GM19372 (cell line): ENCODE measurements at regions not wholly inside any gene's neighbourhood (a gene's known extent, or its start where the extent isn't known, plus 50 kb on each side); places are given as distances from the start of the nearest gene placed in this dataset.

Source experiments
- ATAC-seq: cut with Tn5 transposase; IDR thresholded peaks from one replicate; pipeline ENCODE4 v1.9.1; 2021; ENCODE audit warnings: mild to moderate bottlenecking, low read depth, moderate library complexity; ENCODE audit not compliant: unreplicated experiment

DNA sequence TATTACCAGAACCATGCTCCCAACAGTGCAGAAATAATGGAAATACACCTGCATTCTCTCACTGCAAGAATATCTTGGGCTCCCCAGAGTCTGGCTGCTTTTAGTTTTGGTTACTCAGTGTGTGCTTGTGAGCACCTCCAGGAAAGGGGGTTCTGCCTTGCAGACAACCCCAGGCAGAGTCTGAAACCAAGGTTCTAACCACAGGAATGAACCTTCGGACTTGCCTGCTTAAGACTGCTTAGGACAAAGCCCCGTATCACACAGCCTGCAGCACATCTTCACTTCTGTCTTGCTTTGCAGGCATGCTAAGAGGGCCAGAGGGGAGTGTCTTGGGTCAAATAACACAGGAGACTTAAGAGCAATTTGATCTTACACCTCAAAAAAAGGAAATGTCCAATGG lies 94.8 kb upstream of the SPATA31C2 start:
- no peak for ATAC-seq

DNA sequence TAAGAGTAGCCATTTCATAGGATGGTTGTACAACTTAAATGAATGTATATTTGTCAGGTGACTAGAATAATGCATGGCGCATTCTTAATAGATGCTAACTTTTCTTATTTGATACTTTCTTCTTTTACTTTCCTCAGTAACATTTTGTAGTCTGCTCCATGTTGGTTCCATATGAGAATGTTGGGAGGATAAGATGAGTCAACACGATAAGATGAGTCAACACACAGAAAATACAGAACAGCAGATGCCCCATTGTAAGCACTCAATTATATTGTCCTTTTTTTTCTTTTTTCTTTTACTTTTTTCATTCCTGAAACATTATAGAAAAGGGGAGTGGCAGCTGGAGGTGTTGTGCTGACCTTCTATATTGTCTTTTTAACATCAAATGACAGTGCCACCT lies 92.3 kb upstream of the SPATA31C2 start:
- no peak for ATAC-seq

DNA sequence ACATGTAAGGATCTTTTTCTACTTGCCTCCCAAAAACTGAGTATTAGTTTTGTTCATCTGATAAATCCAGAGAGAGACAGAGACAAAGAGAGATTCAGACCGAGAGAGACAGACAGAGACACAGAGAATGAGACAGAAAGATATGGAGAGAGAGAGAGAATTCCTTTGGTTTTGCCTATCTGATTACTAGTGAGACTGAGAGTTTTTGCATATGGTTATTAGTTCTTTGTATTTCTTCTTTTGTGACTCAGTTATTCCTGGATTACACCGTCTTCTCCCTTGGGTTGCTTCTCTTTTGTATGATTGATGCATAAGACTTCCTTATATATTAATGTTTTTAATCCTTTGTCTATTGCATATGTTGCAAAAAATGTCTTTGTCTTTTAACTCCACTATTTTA lies 91.2 kb upstream of the SPATA31C2 start:
- ATAC-seq, result no peak

DNA sequence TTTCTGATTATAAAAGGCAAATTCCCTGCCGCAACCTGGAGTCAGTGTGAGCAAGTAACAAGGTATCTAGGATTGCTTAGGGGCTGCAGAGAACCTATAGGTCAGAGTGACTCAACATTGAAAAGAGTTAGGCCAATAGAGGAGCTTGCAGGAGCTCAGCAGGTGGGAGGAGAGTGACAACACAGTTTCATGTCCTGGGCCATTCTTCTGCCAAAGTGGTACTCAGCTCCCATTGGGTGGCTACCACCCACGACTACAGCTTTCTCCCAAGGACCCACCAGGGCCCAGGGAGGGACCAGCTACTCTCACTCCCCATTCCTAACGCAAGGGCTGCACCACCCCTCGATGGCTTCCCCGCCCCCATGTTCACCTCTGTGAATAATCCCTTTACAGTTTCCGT lies 86.7 kb upstream of the SPATA31C2 start:
- no peak for ATAC-seq

DNA sequence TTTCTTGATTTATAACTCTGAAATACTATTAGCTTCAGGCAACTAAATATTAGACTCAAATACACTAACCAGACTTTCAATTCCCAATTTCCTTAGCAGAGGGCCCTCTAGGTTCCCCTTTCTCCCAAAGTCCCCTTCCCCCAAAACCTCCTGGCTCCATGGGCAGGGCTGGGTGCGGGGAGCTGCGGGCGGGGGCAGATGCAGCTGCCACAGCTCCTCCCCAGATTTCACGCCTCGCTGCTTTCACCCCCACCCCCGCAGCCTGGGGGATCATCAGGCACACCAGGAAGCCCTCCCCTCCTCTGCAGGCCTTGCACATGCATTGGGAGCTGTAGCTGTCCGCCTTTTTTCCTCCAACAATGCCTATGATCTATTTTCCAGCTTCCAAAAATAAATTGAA lies 82.8 kb upstream of the SPATA31C2 start:
- no peak for ATAC-seq

DNA sequence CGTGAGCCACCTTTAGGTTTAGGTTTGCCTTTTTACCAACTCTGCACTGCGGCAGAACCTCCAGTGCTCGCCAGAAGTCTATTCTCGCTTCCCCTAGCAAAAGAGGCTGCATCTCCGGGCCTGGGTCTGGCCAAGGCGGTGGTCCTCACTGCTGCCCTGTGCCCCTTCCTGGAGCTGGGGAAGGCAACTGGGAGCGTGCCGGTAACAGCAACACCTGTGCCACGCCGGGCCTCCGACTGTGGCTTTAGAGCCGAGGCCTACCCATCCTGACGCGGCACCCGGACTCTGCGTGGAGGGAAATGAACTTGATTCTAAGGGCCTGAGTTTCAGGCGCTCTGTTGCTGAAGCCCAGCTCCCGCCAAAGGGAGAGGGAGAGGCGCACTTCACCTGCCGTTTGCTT lies 82.4 kb upstream of the SPATA31C2 start:
- no peak for ATAC-seq

DNA sequence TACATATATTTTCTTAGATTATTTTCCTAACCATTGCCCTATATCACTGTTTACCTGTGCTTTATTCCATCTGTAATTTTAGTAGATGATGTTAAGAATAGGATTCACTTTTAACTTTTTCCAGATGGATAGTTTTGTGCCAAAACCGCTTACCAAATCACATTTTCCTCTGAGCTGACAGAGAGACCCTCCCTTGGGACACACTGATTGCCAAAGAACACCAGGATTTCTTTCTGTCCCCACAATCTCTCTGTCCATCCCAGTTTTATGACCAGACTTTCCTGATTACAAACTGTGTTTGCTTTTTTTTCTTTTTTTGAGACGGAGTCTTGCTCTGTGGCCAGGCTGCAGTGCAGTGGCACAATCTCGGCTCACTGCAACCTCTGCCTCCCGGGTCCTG lies 81.3 kb upstream of the SPATA31C2 start:
- ATAC-seq, result no peak

DNA sequence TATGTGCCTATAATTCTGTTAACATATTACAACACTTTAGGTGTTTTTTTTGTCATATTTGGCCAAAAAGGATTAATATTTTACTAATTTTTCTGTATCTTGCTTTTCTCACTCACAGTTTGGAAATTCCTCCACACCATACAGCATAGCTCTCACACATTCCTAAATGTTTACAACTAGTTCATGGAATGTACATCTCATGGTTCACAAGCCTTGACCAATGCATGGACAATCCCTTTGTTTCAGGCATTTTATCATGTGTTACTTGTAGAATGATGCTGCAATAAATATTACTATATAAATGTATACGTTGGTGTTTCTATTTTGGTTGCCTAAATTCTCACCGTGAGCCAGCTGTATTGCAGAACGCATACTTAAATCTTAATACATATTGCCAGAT lies 80.5 kb upstream of the SPATA31C2 start:
- ATAC-seq, result no peak

DNA sequence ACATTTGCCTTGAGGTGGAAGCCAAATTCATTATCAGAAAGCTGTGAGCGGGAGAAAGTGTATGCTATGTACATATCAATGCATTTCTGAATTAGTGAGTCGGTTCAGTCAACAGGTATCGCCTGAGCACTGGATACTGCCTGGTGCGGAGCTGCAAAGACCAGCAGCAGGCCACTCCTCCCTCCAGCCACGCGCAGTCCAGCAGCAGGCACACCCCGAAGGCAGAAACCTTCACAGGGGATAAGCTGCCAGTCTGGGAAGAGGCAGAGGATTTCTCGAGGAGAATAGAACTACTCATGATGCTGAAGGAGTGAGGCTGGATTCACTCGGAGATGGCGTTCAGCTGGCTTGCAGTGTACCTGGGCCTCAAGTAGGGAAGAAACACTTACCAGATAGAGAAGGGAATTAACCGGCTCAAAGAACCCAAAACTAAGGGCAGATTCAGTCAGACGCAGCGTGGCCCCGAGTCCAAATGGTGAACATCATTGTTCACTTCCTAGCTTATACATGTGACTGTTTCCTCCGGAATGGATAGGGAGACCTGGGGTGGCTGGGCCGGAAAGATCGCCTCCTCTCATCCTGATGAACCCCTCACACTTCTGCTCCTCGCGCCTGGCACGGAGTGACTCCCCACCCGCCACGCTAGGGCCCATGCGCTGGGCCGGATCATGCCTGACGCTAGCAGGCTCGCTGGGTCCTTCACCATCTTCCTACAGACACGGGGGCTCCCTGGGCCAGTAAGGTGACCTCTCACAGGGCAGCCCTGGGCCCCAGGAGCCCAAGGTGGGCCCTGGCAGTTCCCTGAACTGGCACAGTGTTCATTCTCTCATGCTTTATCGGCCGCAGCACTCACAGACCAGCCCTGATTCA lies 78.1 kb upstream of the SPATA31C2 start:
- ATAC-seq, result no peak

DNA sequence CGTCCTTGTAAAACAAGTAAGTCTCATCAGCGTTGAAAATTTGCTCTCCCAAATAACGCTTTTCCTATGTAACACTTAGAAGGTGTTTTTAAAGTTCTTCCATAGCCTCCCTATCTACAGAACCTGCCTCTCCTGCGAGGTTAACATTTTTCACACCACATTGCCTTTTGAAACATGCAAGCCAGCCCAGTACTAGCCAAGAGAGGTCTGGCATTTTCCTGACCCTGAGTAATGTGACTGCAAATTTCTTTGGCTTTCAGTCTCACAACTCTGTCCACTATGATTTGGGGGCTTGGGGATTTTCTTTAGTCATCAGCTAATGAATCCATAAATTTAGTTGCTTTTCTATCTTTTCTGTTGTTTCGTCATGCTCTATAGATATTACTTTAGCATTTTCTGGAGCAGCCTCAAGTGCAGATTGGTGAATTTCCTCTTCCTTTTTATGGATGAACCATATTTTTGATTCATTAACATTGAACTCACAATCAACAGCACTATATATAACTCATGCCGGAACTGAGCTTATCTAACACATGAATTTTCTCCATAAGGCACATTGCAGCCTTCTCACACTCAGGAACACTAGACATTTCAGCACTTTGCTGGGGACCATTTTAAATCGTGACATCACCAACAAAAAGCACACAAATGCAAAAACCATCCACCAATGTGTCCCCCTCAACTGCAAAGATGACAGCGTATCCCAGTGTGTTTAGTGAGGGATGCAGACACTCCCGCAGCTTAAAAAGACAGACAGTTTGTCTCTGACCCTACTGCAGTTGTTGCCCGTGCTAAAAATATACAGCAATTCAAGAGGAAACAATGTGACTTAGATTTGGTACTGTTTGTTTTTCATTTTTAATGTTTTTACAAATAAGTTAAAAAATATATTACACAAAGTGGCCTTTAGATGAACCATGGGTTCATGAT lies 77.2 kb upstream of the SPATA31C2 start:
- ATAC-seq, result no peak

DNA sequence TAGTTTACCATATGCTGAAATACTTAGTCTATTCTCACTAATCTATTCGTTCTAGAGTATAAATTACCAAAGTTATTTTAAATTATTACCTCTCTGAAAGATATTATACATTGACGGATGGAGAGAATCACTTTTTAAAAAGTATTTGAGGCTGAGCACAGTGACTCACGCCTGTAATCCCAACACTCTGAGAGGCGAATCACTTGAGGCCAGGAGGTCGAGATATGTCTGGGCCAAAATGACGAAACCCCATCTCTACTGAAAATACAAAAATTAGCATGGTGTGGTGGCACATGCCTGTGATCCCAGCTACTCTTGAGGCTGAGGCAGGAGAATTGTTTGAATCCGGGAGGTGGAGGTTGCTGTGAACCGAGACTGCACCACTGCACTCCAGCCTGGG lies 64.0 kb upstream of the SPATA31C2 start:
- ATAC-seq, result no peak

DNA sequence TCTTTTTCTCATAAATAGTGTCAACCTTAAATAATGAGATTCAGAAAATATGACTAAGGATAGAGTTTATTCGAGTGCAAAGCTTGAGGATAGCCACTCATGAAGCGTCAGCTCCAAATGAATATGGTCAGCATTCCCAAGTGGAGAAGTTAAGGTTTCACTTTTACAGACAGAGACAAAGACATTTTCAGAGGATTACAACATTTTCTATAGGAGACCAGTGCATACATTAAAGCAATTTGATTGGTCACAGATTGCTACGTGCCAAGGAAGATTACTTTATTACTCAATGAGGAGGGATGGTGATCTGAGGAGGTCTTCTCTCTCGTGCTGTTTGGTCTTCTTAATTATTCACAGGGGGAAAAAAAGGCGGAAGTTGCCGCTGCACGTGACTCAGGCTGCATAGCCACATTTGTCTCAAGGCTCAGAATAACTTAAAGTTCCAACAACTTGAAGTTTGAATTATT lies 60.1 kb upstream of the SPATA31C2 start:
- no peak for ATAC-seq

DNA sequence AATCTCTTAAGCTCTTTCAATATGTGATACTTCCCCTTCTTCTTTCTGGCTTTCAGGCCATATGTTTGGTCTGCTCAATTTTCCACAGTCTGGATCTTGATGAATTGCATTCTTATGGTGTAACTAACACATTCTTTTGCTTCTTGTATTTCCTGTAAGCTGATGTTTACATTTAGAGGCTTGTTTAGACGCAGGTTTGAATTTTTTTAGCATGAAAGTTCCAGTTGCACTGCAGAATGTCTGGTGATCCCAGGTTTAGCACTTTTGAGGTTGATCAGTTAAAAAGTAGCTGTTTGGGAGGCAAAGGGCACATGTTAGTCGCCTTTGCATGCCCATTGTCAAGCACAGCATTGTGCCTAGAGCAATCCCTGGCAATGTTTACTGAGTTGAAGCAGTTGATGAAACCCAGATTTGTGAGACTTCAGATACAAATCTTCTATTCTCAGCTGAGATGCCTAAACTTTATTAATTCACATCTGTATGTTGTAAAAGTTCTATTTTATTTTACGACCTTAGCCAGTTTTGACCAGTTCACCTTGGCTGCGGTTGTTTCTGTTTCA lies 59.6 kb upstream of the SPATA31C2 start:
- no peak for ATAC-seq

DNA sequence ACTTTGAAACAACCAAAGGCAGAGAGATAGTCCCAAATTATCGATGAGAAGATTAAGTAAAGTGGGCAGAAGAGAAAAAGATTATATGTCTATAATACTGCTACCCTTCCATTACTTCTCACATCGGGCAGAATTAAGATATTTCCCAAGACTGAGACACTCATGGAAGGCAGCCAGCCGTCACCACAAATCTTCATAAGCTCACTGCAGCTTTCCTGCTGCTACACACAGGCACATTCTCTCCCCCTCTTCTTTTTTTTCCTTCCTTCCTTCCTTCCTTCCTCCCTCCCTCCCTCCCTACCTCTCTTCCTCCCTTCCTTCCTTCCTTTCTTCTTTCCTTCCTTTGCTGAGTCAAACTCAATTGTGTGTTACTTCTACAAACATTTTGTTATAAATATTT lies 58.7 kb upstream of the SPATA31C2 start:
- no peak for ATAC-seq

DNA sequence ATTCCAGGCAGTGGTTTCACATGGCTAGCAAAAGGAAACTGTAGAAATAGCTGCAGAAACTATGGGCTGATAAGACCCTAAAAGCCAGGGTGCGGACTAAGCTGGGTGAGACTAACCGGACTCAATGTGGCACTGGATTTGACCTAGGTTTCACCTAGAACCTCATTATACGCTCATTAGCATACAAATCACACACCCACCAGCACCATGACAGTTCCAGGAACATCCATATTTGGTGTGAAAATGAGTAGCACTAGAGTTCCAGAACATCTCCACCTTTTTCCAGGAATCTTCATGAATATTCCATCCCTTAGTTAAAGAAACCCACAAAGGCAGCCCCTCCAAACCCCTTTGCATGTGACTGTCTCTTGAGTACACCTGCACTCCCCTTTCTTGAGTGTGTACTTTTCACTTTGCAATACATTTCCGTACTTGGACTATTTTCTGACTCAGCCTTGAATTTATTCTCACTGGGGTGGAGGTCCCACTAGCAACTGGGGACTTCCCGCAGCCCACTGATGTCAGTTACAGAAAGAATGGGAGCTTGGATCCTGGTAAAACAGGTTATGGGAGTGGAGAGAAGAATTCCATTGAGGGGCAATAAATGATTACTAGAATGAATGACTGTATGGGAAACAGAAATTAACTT lies 58.0 kb upstream of the SPATA31C2 start:
- no peak for ATAC-seq

DNA sequence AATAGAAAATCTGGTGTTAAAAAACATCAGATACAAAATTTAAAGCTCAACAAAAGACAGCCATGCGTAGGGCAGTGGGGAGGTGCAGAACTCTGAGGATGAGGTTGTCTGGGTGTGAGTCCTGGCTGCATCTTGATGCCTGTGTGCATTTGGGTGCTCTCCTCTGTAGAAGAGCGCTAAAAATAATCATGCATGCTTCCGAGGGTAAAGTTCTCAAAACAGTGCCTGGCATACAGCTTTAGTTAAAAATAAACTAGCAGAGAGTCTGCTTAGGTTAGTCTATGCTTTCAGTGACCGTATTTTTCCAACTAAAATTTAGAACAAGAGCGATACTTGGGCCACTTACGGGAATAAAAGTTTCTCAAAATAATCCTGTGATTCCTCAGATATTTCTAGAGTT lies 55.5 kb upstream of the SPATA31C2 start:
- no peak for ATAC-seq

DNA sequence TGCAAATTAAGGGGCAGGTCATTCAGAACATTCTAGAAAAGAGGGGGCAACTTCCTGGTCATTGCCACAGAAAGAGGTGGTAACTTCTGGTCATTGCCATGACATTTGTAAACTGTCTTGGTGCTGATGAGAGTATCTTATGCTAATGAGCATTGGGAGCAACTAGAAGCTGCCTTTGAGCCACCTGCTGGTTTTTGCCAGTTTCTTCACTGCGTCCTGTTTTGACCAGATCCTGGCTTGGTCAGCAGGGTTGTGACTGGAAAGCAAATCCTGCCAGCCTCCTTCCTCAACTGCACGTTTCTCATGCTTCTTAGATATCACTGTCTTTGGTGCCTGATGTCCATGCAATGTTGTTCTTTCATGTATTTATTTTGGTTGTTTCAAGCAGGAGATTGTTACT lies 53.2 kb upstream of the SPATA31C2 start:
- no peak for ATAC-seq

DNA sequence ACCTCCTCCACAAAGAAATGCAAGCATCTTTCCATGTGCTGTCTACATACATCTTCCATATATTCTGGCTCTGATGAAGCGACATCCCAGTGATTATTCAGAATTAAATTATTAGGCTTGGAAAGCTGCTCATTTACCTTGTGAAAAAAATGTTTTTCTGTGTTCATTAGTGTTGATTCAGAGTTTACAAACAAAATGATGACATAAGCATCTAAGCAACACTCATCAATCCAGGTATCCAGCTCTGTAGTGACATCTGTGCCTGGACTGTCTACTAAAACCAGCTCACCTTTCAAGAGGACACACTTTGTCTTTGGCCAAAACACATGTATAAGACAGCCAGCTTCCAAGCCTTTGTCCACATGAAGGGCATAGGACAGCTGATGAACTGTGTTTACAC lies 51.1 kb upstream of the SPATA31C2 start:
- no peak for ATAC-seq
